ENCODE measurements at regions not wholly inside any gene's neighbourhood (a gene's known extent, or its start where the extent isn't known, plus 50 kb on each side); places are given as distances from the start of the nearest gene placed in this dataset.

- no peak overlapping the region for H3K27ac ChIP-seq (ENCODE audit: insufficient read depth, low read length, poor library complexity, severe bottlenecking)
- no peaks in the 10 kb centered on the region for H3K4me1 ChIP-seq (ENCODE audit: control insufficient read depth, insufficient read depth, low read length, poor library complexity, severe bottlenecking)
- no peaks in the 10 kb centered on the region for H3K9me3 ChIP-seq (ENCODE audit: control insufficient read depth, low read length)
- H3K4me3 ChIP-seq (ENCODE audit: insufficient read depth, low read depth, low read length, poor library complexity, severe bottlenecking) = no peak overlapping the region
- H3K27me3 ChIP-seq (replicated peaks; ENCODE audit: control insufficient read depth, insufficient read depth, low read length, poor library complexity, severe bottlenecking) = no peaks in the 10 kb centered on the region
- DNase-seq = no peak
- H3K36me3 ChIP-seq (ENCODE audit: control insufficient read depth, insufficient read depth, low read length) = no peaks in the 10 kb centered on the region
Measured at GRCh38 chr9:95810133-95810532, 65.4 kb upstream of the ERCC6L2 start.

GRCh38 chr9:95809686-95810085 lies 65.8 kb upstream of the ERCC6L2 start:
- no peaks in the 10 kb centered on the region for H3K27me3 ChIP-seq (replicated peaks; ENCODE audit: control insufficient read depth, insufficient read depth, low read length, poor library complexity, severe bottlenecking)
- H3K4me3 ChIP-seq (ENCODE audit: insufficient read depth, low read depth, low read length, poor library complexity, severe bottlenecking) = no peak overlapping the region
- H3K4me1 ChIP-seq (ENCODE audit: control insufficient read depth, insufficient read depth, low read length, poor library complexity, severe bottlenecking) = no peaks in the 10 kb centered on the region
- H3K36me3 ChIP-seq (ENCODE audit: control insufficient read depth, insufficient read depth, low read length) = no peaks in the 10 kb centered on the region
- H3K27ac ChIP-seq (ENCODE audit: insufficient read depth, low read length, poor library complexity, severe bottlenecking) = no peak overlapping the region
- no peak for DNase-seq
- H3K9me3 ChIP-seq (ENCODE audit: control insufficient read depth, low read length) = no peaks in the 10 kb centered on the region

- Histone ChIP-seq H3K4me1 (ENCODE audit: control insufficient read depth, insufficient read depth, low read length, poor library complexity, severe bottlenecking) (no peaks in the 10 kb centered on the region), H3K4me3 (ENCODE audit: insufficient read depth, low read depth, low read length, poor library complexity, severe bottlenecking) (no peak overlapping the region), H3K36me3 (ENCODE audit: control insufficient read depth, insufficient read depth, low read length) (no peaks in the 10 kb centered on the region), H3K27me3 (replicated peaks; ENCODE audit: control insufficient read depth, insufficient read depth, low read length, poor library complexity, severe bottlenecking) (no peaks in the 10 kb centered on the region), H3K9me3 (ENCODE audit: control insufficient read depth, low read length) (no peaks in the 10 kb centered on the region), H3K27ac (ENCODE audit: insufficient read depth, low read length, poor library complexity, severe bottlenecking) (no peak overlapping the region)
- no peak for DNase-seq
Measured at GRCh38 chr9:95808011-95808410, 67.5 kb upstream of the ERCC6L2 start.

- no peak for DNase-seq
- Histone ChIP-seq H3K27ac (ENCODE audit: insufficient read depth, low read length, poor library complexity, severe bottlenecking) (no peak overlapping the region), H3K4me1 (ENCODE audit: control insufficient read depth, insufficient read depth, low read length, poor library complexity, severe bottlenecking) (no peaks in the 10 kb centered on the region), H3K9me3 (ENCODE audit: control insufficient read depth, low read length) (no peaks in the 10 kb centered on the region), H3K4me3 (ENCODE audit: insufficient read depth, low read depth, low read length, poor library complexity, severe bottlenecking) (no peak overlapping the region), H3K36me3 (ENCODE audit: control insufficient read depth, insufficient read depth, low read length) (no peaks in the 10 kb centered on the region), H3K27me3 (replicated peaks; ENCODE audit: control insufficient read depth, insufficient read depth, low read length, poor library complexity, severe bottlenecking) (no peaks in the 10 kb centered on the region)
Measured at GRCh38 chr9:95807326-95807947, 68.1 kb upstream of the ERCC6L2 start.

- Histone ChIP-seq H3K4me1 (ENCODE audit: control insufficient read depth, insufficient read depth, low read length, poor library complexity, severe bottlenecking) (no peaks in the 10 kb centered on the region), H3K36me3 (ENCODE audit: control insufficient read depth, insufficient read depth, low read length) (no peaks in the 10 kb centered on the region), H3K27me3 (replicated peaks; ENCODE audit: control insufficient read depth, insufficient read depth, low read length, poor library complexity, severe bottlenecking) (no peaks in the 10 kb centered on the region), H3K27ac (ENCODE audit: insufficient read depth, low read length, poor library complexity, severe bottlenecking) (no peak overlapping the region), H3K4me3 (ENCODE audit: insufficient read depth, low read depth, low read length, poor library complexity, severe bottlenecking) (no peak overlapping the region), H3K9me3 (ENCODE audit: control insufficient read depth, low read length) (no peaks in the 10 kb centered on the region)
- no peak for DNase-seq
Measured at GRCh38 chr9:95803197-95803596, 72.3 kb upstream of the ERCC6L2 start.

- no peak for DNase-seq
- H3K4me3 ChIP-seq (ENCODE audit: insufficient read depth, low read depth, low read length, poor library complexity, severe bottlenecking) = no peak overlapping the region
- no peaks in the 10 kb centered on the region for H3K36me3 ChIP-seq (ENCODE audit: control insufficient read depth, insufficient read depth, low read length)
- H3K4me1 ChIP-seq (ENCODE audit: control insufficient read depth, insufficient read depth, low read length, poor library complexity, severe bottlenecking) = no peaks in the 10 kb centered on the region
- no peaks in the 10 kb centered on the region for H3K9me3 ChIP-seq (ENCODE audit: control insufficient read depth, low read length)
- no peak overlapping the region for H3K27ac ChIP-seq (ENCODE audit: insufficient read depth, low read length, poor library complexity, severe bottlenecking)
- H3K27me3 ChIP-seq (replicated peaks; ENCODE audit: control insufficient read depth, insufficient read depth, low read length, poor library complexity, severe bottlenecking) = no peaks in the 10 kb centered on the region
Measured at GRCh38 chr9:95801797-95802196, 73.7 kb upstream of the ERCC6L2 start.

- no peaks in the 10 kb centered on the region for H3K4me1 ChIP-seq (ENCODE audit: control insufficient read depth, insufficient read depth, low read length, poor library complexity, severe bottlenecking)
- no peak overlapping the region for H3K4me3 ChIP-seq (ENCODE audit: insufficient read depth, low read depth, low read length, poor library complexity, severe bottlenecking)
- H3K27ac ChIP-seq (ENCODE audit: insufficient read depth, low read length, poor library complexity, severe bottlenecking) = no peak overlapping the region
- H3K27me3 ChIP-seq (replicated peaks; ENCODE audit: control insufficient read depth, insufficient read depth, low read length, poor library complexity, severe bottlenecking) = no peaks in the 10 kb centered on the region
- no peaks in the 10 kb centered on the region for H3K9me3 ChIP-seq (ENCODE audit: control insufficient read depth, low read length)
- H3K36me3 ChIP-seq (ENCODE audit: control insufficient read depth, insufficient read depth, low read length) = no peaks in the 10 kb centered on the region
- no peak for DNase-seq
Measured at GRCh38 chr9:95796029-95796428, 79.5 kb upstream of the ERCC6L2 start.

GRCh38 chr9:95793924-95794828 lies 81.3 kb upstream of the ERCC6L2 start:
- H3K27me3 ChIP-seq (replicated peaks; ENCODE audit: control insufficient read depth, insufficient read depth, low read length, poor library complexity, severe bottlenecking) = no peaks in the 10 kb centered on the region
- H3K9me3 ChIP-seq (ENCODE audit: control insufficient read depth, low read length) = no peaks in the 10 kb centered on the region
- no peak for DNase-seq
- no peak overlapping the region for H3K27ac ChIP-seq (ENCODE audit: insufficient read depth, low read length, poor library complexity, severe bottlenecking)
- H3K36me3 ChIP-seq (ENCODE audit: control insufficient read depth, insufficient read depth, low read length) = no peaks in the 10 kb centered on the region
- H3K4me3 ChIP-seq (ENCODE audit: insufficient read depth, low read depth, low read length, poor library complexity, severe bottlenecking) = no peak overlapping the region
- H3K4me1 ChIP-seq (ENCODE audit: control insufficient read depth, insufficient read depth, low read length, poor library complexity, severe bottlenecking) = no peaks in the 10 kb centered on the region

- H3K27me3 ChIP-seq (replicated peaks; ENCODE audit: control insufficient read depth, insufficient read depth, low read length, poor library complexity, severe bottlenecking) = no peaks in the 10 kb centered on the region
- H3K9me3 ChIP-seq (ENCODE audit: control insufficient read depth, low read length) = no peaks in the 10 kb centered on the region
- H3K4me1 ChIP-seq (ENCODE audit: control insufficient read depth, insufficient read depth, low read length, poor library complexity, severe bottlenecking) = no peaks in the 10 kb centered on the region
- no peak for DNase-seq
- no peak overlapping the region for H3K27ac ChIP-seq (ENCODE audit: insufficient read depth, low read length, poor library complexity, severe bottlenecking)
- H3K4me3 ChIP-seq (ENCODE audit: insufficient read depth, low read depth, low read length, poor library complexity, severe bottlenecking) = no peak overlapping the region
- H3K36me3 ChIP-seq (ENCODE audit: control insufficient read depth, insufficient read depth, low read length) = no peaks in the 10 kb centered on the region
Measured at GRCh38 chr9:95791695-95792094, 83.8 kb upstream of the ERCC6L2 start.

- no peak overlapping the region for H3K27ac ChIP-seq (ENCODE audit: insufficient read depth, low read length, poor library complexity, severe bottlenecking)
- H3K4me3 ChIP-seq (ENCODE audit: insufficient read depth, low read depth, low read length, poor library complexity, severe bottlenecking) = no peak overlapping the region
- H3K9me3 ChIP-seq (ENCODE audit: control insufficient read depth, low read length) = no peaks in the 10 kb centered on the region
- no peaks in the 10 kb centered on the region for H3K27me3 ChIP-seq (replicated peaks; ENCODE audit: control insufficient read depth, insufficient read depth, low read length, poor library complexity, severe bottlenecking)
- H3K36me3 ChIP-seq (ENCODE audit: control insufficient read depth, insufficient read depth, low read length) = no peaks in the 10 kb centered on the region
- no peak for DNase-seq
- no peaks in the 10 kb centered on the region for H3K4me1 ChIP-seq (ENCODE audit: control insufficient read depth, insufficient read depth, low read length, poor library complexity, severe bottlenecking)
Measured at GRCh38 chr9:95791286-95791685, 84.2 kb upstream of the ERCC6L2 start.

Measured in effector memory CD4-positive, alpha-beta T cell (primary cell).